GM20000 (cell line): ENCODE measurements at regions not wholly inside any gene's neighbourhood (a gene's known extent, or its start where the extent isn't known, plus 50 kb on each side); places are given as distances from the start of the nearest gene placed in this dataset.

Experiments
- DNase-seq: peaks from one replicate; pipeline ENCODE4 v3.0.0; 2012; ENCODE audit warnings: low spot score
- TF ChIP-seq, protein P1 (sequence below): IDR thresholded peaks from 2 replicates; pipeline ENCODE4 v1.5.1; 2012; ENCODE audit warnings: mild to moderate bottlenecking, control low read depth; ENCODE audit errors: extremely low read depth, missing control alignments

- no peak for DNase-seq
- TF ChIP-seq, protein P1, sequence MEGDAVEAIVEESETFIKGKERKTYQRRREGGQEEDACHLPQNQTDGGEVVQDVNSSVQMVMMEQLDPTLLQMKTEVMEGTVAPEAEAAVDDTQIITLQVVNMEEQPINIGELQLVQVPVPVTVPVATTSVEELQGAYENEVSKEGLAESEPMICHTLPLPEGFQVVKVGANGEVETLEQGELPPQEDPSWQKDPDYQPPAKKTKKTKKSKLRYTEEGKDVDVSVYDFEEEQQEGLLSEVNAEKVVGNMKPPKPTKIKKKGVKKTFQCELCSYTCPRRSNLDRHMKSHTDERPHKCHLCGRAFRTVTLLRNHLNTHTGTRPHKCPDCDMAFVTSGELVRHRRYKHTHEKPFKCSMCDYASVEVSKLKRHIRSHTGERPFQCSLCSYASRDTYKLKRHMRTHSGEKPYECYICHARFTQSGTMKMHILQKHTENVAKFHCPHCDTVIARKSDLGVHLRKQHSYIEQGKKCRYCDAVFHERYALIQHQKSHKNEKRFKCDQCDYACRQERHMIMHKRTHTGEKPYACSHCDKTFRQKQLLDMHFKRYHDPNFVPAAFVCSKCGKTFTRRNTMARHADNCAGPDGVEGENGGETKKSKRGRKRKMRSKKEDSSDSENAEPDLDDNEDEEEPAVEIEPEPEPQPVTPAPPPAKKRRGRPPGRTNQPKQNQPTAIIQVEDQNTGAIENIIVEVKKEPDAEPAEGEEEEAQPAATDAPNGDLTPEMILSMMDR: no peak
Measured at GRCh38 chr5:39880985-39881384, 456.2 kb upstream of the DAB2 start.

DNA sequence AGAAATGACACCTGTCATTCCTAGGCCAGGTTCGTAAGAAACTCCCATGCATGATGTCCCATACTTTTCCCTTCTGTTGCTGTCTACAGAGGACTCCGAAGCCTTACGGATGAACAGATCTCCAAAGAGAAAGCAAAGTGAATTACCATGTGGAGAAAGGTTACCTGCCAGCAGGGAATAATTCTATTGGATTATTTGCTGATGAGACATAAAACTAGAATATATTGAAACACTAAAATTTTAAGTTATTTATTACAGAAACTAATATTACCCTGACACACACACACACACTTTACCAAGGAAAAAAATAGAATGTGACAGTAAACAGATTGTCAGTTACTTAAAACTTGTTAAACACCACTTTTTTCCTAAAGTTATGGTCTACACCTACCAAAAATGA lies 452.7 kb upstream of the DAB2 start:
- TF ChIP-seq, protein P1: no peak
- DNase-seq: no peak

DNA sequence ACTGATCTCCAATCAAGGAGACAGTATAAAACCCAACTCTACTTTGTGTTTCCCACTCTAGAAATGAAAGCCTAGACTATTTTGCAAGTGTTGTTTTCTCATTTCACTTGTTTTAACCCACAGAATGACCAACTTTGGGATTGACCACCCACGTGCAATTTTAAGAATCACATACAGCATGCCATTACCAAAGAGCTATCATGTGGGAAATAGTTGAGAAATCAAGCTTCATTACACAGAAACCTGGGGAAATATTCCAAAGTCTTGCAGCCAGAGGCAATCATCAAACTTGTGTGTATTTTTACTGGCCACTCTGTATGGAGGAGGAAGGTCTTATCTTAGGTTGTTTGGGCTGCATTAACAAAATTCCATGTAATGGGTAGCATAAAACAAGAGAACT lies 451.4 kb upstream of the DAB2 start:
- TF ChIP-seq, protein P1: no peak
- DNase-seq: no peak

DNA sequence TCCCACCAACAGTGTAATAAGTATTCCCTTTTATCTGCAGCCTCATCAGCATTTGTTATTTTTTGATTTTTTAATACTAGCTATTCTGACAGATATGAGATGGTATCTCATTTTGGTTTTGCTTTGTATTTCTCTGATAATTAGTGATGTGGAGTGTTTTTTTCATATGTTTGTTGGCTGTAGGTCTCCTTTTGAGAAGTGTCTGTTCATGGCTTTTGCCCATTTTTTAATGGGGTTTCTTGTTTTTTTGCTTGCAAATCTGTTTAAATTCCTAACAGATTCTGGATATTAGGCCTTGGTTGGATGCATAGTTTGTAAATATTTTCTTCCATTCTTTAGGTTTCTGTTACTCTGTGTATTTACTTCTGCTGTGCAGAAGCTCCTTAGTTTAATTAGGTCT lies 445.4 kb upstream of the DAB2 start:
- DNase-seq: no peak
- TF ChIP-seq, protein P1: no peak

DNA sequence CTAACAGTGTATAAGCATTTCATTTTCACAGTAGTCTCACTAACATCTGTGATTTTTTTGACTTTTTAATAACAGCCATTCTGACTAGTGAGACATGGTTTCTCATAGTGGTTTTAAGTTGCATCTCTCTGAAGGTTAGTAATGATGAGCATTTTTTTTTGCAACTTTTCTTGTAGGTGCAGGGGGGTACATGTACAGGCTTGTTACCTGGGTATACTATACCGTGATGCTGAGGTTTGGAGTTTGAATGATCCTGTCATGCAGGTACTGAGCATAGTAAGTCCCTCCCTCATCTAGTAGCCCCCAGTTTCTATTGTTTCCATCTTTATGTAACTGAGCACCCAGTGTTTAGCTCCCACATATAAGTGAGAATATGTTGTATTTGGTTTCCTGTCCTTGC lies 444.6 kb upstream of the DAB2 start:
- no peak for DNase-seq
- TF ChIP-seq, protein P1: no peak

DNA sequence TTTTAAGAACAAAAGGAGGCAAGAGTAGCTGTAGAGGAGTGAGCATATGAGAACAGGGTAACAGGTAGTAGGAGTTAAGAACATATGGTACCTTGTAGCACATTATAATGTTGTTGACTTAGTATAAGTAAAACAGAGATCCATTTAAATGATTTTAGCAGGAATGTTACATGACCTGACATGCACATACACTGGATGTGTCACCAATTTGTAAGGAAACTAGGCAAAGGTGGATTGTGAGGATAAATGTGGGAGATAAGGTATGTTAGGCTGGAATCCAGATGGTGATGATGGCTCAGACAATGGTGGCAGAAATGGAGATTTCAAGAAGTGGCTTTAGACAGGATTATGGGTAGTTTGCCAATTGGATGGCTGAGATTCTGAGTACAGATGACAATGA lies 443.1 kb upstream of the DAB2 start:
- TF ChIP-seq, protein P1: no peak
- no peak for DNase-seq

DNA sequence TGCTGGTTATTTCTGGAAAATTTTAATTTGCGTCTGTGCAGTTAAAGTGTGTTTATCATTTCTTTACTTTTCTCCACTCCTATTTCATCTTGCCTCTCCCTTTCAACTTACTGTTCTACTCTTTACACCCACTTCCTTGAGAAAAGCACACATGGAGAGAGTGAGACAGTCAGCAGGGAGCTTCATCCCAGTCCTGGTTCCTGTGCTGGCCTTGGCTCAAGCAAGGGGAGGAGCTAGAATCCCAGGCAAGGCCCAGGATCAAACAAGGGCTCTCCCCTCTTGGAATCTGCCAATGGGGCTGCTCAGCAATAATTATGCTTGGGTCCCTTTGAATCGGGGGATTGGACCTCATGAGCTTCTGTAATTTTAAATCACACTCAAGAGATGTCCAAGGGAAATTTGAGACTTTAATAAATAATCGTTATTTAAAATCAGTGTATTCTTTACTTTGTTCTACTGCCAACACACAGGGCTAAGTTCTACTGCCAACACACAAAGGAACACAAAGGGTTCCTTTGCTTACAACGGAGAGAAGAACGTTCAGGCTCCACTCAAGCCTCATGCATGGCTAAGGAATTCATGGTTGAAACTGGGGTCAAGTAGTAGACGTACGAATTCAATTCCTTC lies 439.3 kb upstream of the DAB2 start:
- TF ChIP-seq, protein P1: no peak
- no peak for DNase-seq
